PC-3 (cell line): ENCODE measurements at regions not wholly inside any gene's neighbourhood (a gene's known extent, or its start where the extent isn't known, plus 50 kb on each side); places are given as distances from the start of the nearest gene placed in this dataset.

Source experiments
- CTCF ChIP-seq: fragments of 300-600 bp; sonication (generic); conservative IDR thresholded peaks from 2 replicates; pipeline ENCODE4 v1.5.1; 2017; ENCODE audit warnings: antibody characterized with exemption, low read depth, mild to moderate bottlenecking, low read length
- EZH2phosphoT487 ChIP-seq: fragments of 300-600 bp; sonication (generic); IDR thresholded peaks from 2 replicates; pipeline ENCODE4 v1.6.1; 2018; ENCODE audit warnings: mild to moderate bottlenecking, antibody characterized with exemption, low read length, borderline replicate concordance

GRCh38 chr9:24045150-24045549 lies 219.1 kb upstream of the ELAVL2 start:
- no peak for TF ChIP-seq EZH2phosphoT487
- no peak for TF ChIP-seq CTCF
